Endothelial cell (in vitro differentiated cells): ENCODE measurements at regions not wholly inside any gene's neighbourhood (a gene's known extent, or its start where the extent isn't known, plus 50 kb on each side); places are given as distances from the start of the nearest gene placed in this dataset.
"Not testable (repeated sequence)": the region's sequence is repeated elsewhere in the genome, so short reads cannot be mapped to it uniquely, and the experiment has no call there.

Source experiments
- DNase-seq: peaks from one replicate; pipeline ENCODE4 v3.0.0; 2021; ENCODE audit warnings: low spot score
- H3K27ac Mint-ChIP-seq: one replicate; pipeline ENCODE4 v1.8.0; 2021; ENCODE audit warnings: mixed read lengths, inconsistent platforms; ENCODE audit not compliant: unreplicated experiment
- H3K27me3 Mint-ChIP-seq: one replicate; pipeline ENCODE4 v1.8.0; 2021; ENCODE audit warnings: mild to moderate bottlenecking, moderate library complexity, mixed read lengths, inconsistent platforms; ENCODE audit not compliant: unreplicated experiment
- H3K36me3 Mint-ChIP-seq: one replicate; pipeline ENCODE4 v1.8.0; 2021; ENCODE audit warnings: mild to moderate bottlenecking, low read depth, mixed read lengths, inconsistent platforms; ENCODE audit not compliant: unreplicated experiment
- H3K4me1 Mint-ChIP-seq: one replicate; pipeline ENCODE4 v1.8.0; 2021; ENCODE audit warnings: mild to moderate bottlenecking, mixed read lengths, inconsistent platforms; ENCODE audit not compliant: unreplicated experiment
- H3K4me3 Mint-ChIP-seq: one replicate; pipeline ENCODE4 v1.8.0; 2021; ENCODE audit warnings: mild to moderate bottlenecking, mixed read lengths, inconsistent platforms; ENCODE audit not compliant: unreplicated experiment
- H3K9me3 Mint-ChIP-seq: one replicate; pipeline ENCODE4 v1.8.0; 2021; ENCODE audit warnings: mixed read lengths, inconsistent platforms; ENCODE audit not compliant: unreplicated experiment
- CTCF ChIP-seq: fragments of 200-600 bp; sonication (generic); IDR thresholded peaks from one replicate; pipeline ENCODE4 v1.5.0; 2021; ENCODE audit warnings: antibody characterized with exemption; ENCODE audit not compliant: unreplicated experiment

GRCh38 chr18:72995558-72995957 lies 127.8 kb upstream of the NETO1 start:
- peaks cover 2% of the 10 kb centered on the region for H3K27me3 Mint-ChIP-seq
- DNase-seq = no peak
- TF ChIP-seq CTCF = no peak
- H3K9me3 Mint-ChIP-seq = no peaks in the 10 kb centered on the region
- no peaks in the 10 kb centered on the region for H3K36me3 Mint-ChIP-seq
- H3K27ac Mint-ChIP-seq = no peak overlapping the region
- no peaks in the 10 kb centered on the region for H3K4me1 Mint-ChIP-seq
- H3K4me3 Mint-ChIP-seq = no peak overlapping the region

GRCh38 chr18:72993250-72993649 lies 125.5 kb upstream of the NETO1 start:
- no peak for TF ChIP-seq CTCF
- Mint-ChIP-seq H3K9me3 (no peaks in the 10 kb centered on the region), H3K4me1 (no peaks in the 10 kb centered on the region), H3K27me3 (peaks cover 2% of the 10 kb centered on the region), H3K36me3 (no peaks in the 10 kb centered on the region), H3K4me3 (no peak overlapping the region), H3K27ac (no peak overlapping the region)
- DNase-seq = no peak

- Mint-ChIP-seq H3K27ac (no peak overlapping the region), H3K27me3 (no peaks in the 10 kb centered on the region), H3K9me3 (no peaks in the 10 kb centered on the region), H3K4me1 (no peaks in the 10 kb centered on the region), H3K4me3 (no peak overlapping the region), H3K36me3 (no peaks in the 10 kb centered on the region)
- TF ChIP-seq CTCF = no peak
- no peak for DNase-seq
Observed at GRCh38 chr18:72991379-72991778, 123.6 kb upstream of the NETO1 start.

GRCh38 chr18:72987570-72987969 lies 119.8 kb upstream of the NETO1 start:
- not testable (repeated sequence) for DNase-seq, H3K27ac Mint-ChIP-seq, H3K4me1 Mint-ChIP-seq, H3K4me3 Mint-ChIP-seq, H3K9me3 Mint-ChIP-seq, H3K27me3 Mint-ChIP-seq, H3K36me3 Mint-ChIP-seq

GRCh38 chr18:72986103-72986502 lies 118.3 kb upstream of the NETO1 start:
- no peaks in the 10 kb centered on the region for H3K4me1 Mint-ChIP-seq
- DNase-seq = no peak
- H3K4me3 Mint-ChIP-seq = no peak overlapping the region
- no peak overlapping the region for H3K27ac Mint-ChIP-seq
- H3K27me3 Mint-ChIP-seq = no peaks in the 10 kb centered on the region
- no peaks in the 10 kb centered on the region for H3K9me3 Mint-ChIP-seq
- no peak for TF ChIP-seq CTCF
- H3K36me3 Mint-ChIP-seq = no peaks in the 10 kb centered on the region

GRCh38 chr18:72985686-72986085 lies 117.9 kb upstream of the NETO1 start:
- TF ChIP-seq CTCF = no peak
- Mint-ChIP-seq H3K27me3 (no peaks in the 10 kb centered on the region), H3K36me3 (no peaks in the 10 kb centered on the region), H3K4me3 (no peak overlapping the region), H3K9me3 (no peaks in the 10 kb centered on the region), H3K4me1 (no peaks in the 10 kb centered on the region), H3K27ac (no peak overlapping the region)
- no peak for DNase-seq
